ENCODE measurements at regions not wholly inside any gene's neighbourhood (a gene's known extent, or its start where the extent isn't known, plus 50 kb on each side); places are given as distances from the start of the nearest gene placed in this dataset.
A peak's percentile ranks its signal among the peaks of the same experiment; 100 is the strongest.

GRCh38 chr13:73929287-73929932 lies 204.8 kb downstream of the KLF12 start:
- DNase-seq: no peak

- no peak for DNase-seq
These were observed 209.6 kb downstream of the KLF12 start for GRCh38 chr13:73924607-73925006.

GRCh38 chr13:73922493-73923393 lies 211.5 kb downstream of the KLF12 start:
- no peak for DNase-seq

- no peak for DNase-seq
These were observed 215.5 kb downstream of the KLF12 start for GRCh38 chr13:73918691-73919090.

- no peak for DNase-seq
These were observed 220.3 kb downstream of the KLF12 start for GRCh38 chr13:73913751-73914518.

- DNase-seq: no peak
These were observed 221.0 kb downstream of the KLF12 start for GRCh38 chr13:73913079-73913740.

GRCh38 chr13:73911361-73911760 lies 222.8 kb downstream of the KLF12 start:
- DNase-seq: no peak

GRCh38 chr13:73910733-73911132 lies 223.5 kb downstream of the KLF12 start:
- DNase-seq: no peak

GRCh38 chr13:73908809-73909208 lies 225.4 kb downstream of the KLF12 start:
- DNase-seq: no peak

- DNase-seq: no peak
These were observed 229.6 kb downstream of the KLF12 start for GRCh38 chr13:73904625-73905024.

GRCh38 chr13:73903561-73903960 lies 230.6 kb downstream of the KLF12 start:
- DNase-seq: no peak

- DNase-seq: no peak
These were observed 231.4 kb downstream of the KLF12 start for GRCh38 chr13:73902847-73903246.

GRCh38 chr13:73902296-73902695 lies 231.9 kb downstream of the KLF12 start:
- DNase-seq: no peak

GRCh38 chr13:73901324-73902068 lies 232.7 kb downstream of the KLF12 start:
- no peak for DNase-seq

- DNase-seq: no peak
These were observed 233.6 kb downstream of the KLF12 start for GRCh38 chr13:73900591-73900990.

GRCh38 chr13:73898899-73899298 lies 235.3 kb downstream of the KLF12 start:
- DNase-seq: no peak

- no peak for DNase-seq
These were observed 235.9 kb downstream of the KLF12 start for GRCh38 chr13:73898276-73898675.

GRCh38 chr13:73894995-73895571 lies 239.1 kb downstream of the KLF12 start:
- no peak for DNase-seq

- DNase-seq: no peak
These were observed 240.4 kb downstream of the KLF12 start for GRCh38 chr13:73893833-73894232.

- peak; percentile 39 for DNase-seq
These were observed 242.4 kb downstream of the KLF12 start for GRCh38 chr13:73891805-73892204.

- no peak for DNase-seq
These were observed 251.0 kb downstream of the KLF12 start for GRCh38 chr13:73883162-73883561.

- DNase-seq: peak; percentile 0
These were observed 253.8 kb downstream of the KLF12 start for GRCh38 chr13:73880365-73880764.

Data from DMS53 (cell line).